Activated naive CD4-positive, alpha-beta T cell treated with anti-CD3 and anti-CD28 coated beads, Interleukin-2, amount 10 ng/mL, durations not matched to agents 7 days and 5 days (primary cell): ENCODE measurements at regions not wholly inside any gene's neighbourhood (a gene's known extent, or its start where the extent isn't known, plus 50 kb on each side); places are given as distances from the start of the nearest gene placed in this dataset.
"Not testable (repeated sequence)": the region's sequence is repeated elsewhere in the genome, so short reads cannot be mapped to it uniquely, and the experiment has no call there.

Experiments used
- CTCF ChIA-PET: fragments of 350-600 bp; sonication (Branson Sonifier 250); formaldehyde crosslinking; loops from one replicate; lab custom pipeline; 2021; ENCODE audit warnings: antibody characterized with exemption; lab: Charles Lee
- DNase-seq: peaks from one replicate; pipeline ENCODE4 v3.0.0-alpha.2; 2020
- H3K27ac Mint-ChIP-seq: one replicate; pipeline ENCODE4 v1.8.0; 2021; ENCODE audit warnings: mild to moderate bottlenecking, moderate library complexity, mixed read lengths
- H3K27me3 Mint-ChIP-seq: one replicate; pipeline ENCODE4 v1.8.0; 2021; ENCODE audit warnings: mild to moderate bottlenecking, mixed read lengths
- H3K36me3 Mint-ChIP-seq: one replicate; pipeline ENCODE4 v1.8.0; 2021; ENCODE audit warnings: mixed read lengths
- H3K4me1 Mint-ChIP-seq: one replicate; pipeline ENCODE4 v1.8.0; 2021; ENCODE audit warnings: mixed read lengths
- H3K4me3 Mint-ChIP-seq: one replicate; pipeline ENCODE4 v1.8.0; 2021; ENCODE audit warnings: mild to moderate bottlenecking, moderate library complexity, mixed read lengths
- H3K9me3 Mint-ChIP-seq: one replicate; pipeline ENCODE4 v1.8.0; 2021; ENCODE audit warnings: mixed read lengths

DNA sequence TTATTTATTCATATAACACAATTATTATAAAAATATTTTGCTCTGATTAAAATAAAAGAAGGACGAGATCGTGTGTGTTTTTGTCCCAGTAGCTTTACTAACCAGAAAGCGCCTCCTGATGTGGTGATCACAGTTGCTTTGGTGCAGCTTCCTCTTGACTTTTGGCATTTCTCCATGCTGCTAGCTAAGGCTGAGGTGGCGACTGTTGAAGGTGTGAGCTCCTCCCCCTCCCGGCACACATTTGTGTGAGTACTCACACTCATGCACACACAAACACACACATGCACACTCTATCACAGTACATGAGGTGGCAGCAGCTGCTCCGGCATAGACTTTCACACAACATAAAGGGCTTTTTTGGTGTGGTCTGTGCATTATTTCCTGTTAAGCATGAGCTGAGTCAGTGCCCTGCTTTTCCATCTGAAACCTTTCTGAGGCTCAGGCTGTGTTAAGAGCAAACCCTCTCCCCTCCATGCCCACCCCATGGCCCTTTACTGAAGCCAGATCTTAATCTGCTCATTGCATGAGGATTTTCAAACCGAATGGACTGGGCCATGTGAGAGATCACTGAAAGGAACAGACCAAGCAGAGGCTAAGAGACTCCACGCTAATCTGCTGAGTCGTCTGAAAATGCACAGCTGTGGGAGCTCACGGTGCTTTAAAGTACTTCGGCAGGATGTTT, 53.3 kb downstream of the FOXD4L1 start:
- peaks cover 11% of the 10 kb centered on the region for H3K4me1 Mint-ChIP-seq
- peak; percentile 72 for DNase-seq
- H3K27me3 Mint-ChIP-seq, H3K9me3 Mint-ChIP-seq, CTCF ChIA-PET, H3K36me3 Mint-ChIP-seq: not testable (repeated sequence)
- H3K27ac Mint-ChIP-seq, result peak overlapping the region; percentile 85
- H3K4me3 Mint-ChIP-seq, result peak overlapping the region; percentile 66

DNA sequence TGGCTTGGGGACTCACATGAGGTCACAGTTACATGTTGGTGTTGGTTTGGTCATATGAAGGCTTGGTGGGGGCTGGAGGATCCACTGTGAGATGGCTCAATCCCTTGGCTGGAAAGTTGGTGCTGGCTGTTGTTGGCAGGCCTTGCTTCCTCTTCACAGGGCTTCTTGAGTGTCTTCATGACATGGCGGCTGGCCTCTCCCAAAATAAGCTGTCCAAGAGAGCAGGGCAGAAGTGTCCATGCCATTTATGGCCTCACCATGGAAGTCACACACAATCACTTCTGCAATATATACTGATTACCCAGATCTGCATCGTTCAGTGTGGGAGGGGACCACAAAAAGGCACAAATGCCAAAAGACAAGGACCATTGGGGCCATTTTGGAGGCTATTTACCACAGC, 61.4 kb downstream of the FOXD4L1 start:
- H3K4me1 Mint-ChIP-seq, H3K9me3 Mint-ChIP-seq, CTCF ChIA-PET, DNase-seq, H3K4me3 Mint-ChIP-seq, H3K36me3 Mint-ChIP-seq, H3K27ac Mint-ChIP-seq: not testable (repeated sequence)
- peaks cover 20% of the 10 kb centered on the region for H3K27me3 Mint-ChIP-seq

DNA sequence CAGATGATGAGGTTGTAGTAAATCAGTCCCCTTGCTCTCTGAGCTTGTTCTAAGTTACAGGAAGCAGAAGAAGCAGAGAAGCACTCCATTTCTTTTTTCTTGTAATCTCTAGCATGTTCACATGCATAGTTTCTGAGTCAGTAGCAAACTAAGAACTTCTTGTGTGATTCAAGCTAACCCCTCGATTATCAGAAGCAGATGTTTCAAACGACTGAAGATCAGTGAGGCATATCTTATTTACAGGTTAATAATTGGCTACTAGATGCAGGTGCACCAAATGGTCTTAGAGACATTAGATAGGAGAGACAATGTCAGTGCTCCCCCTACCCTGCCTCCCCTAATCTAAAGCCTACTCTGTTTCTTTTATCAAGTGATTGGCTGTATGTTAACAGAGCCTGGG, 64.2 kb downstream of the FOXD4L1 start:
- H3K9me3 Mint-ChIP-seq, H3K4me3 Mint-ChIP-seq, DNase-seq, H3K36me3 Mint-ChIP-seq, H3K27ac Mint-ChIP-seq, CTCF ChIA-PET, H3K4me1 Mint-ChIP-seq: not testable (repeated sequence)
- peaks cover 16% of the 10 kb centered on the region for H3K27me3 Mint-ChIP-seq

DNA sequence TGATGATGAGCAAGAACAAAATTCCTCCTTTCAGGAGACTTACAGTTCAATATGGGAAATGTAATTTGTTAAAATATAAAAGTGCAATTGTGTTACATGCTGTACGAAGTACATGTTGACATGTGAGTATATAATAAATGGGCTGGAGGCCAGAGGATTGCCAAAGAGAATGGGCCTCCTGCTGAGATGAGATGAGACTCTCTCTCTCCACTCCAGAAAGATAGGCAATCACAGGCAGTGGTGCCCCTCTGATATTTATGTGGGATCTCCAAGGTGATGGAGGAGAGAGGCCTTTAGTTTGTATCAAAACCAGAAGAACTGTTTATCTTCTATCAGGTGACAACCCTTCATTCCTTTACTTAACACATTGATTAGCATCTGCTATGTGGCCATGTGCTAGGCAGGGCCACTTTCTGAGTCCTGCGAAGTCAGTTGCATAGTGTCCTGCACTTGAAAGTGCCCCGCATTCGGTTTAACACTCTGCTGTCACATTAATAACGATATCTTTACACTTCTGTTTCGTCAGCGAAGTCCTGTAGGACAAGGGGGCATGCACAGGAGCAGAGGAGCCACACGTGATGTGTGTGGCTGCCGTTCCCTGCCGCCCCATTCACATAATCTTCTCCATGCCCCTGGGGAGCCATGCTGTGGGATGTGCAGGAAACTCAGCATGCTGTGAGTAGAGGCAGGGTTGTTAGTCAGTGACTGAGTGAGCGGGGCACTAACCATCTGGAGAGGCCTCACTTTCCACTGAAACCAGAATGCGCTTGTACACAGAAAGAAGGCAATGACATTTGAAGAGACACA, 60.2 kb upstream of the RABL2A start:
- CTCF ChIA-PET, H3K27me3 Mint-ChIP-seq, H3K27ac Mint-ChIP-seq, H3K9me3 Mint-ChIP-seq, DNase-seq, H3K4me1 Mint-ChIP-seq, H3K4me3 Mint-ChIP-seq, H3K36me3 Mint-ChIP-seq: not testable (repeated sequence)

DNA sequence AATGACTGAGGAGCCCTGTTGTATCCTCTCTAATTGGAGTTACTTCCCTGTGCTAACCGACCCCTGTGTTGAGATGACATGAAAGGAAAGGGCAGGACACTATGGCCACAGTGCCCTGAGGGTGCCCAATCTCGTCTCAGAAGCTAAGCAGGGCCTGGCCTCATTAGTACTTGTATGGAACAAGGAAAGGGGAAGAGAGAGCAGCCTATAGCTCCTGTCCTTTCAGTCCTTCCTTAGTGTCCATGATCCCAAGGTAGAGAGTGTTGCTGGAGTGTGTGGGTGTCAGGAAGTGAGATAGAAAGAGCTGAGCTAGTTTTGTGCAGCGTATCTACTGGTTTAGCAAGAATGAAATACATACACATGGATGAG, 59.6 kb upstream of the RABL2A start:
- H3K36me3 Mint-ChIP-seq, CTCF ChIA-PET, H3K27ac Mint-ChIP-seq, H3K4me3 Mint-ChIP-seq, DNase-seq, H3K9me3 Mint-ChIP-seq, H3K27me3 Mint-ChIP-seq, H3K4me1 Mint-ChIP-seq: not testable (repeated sequence)

DNA sequence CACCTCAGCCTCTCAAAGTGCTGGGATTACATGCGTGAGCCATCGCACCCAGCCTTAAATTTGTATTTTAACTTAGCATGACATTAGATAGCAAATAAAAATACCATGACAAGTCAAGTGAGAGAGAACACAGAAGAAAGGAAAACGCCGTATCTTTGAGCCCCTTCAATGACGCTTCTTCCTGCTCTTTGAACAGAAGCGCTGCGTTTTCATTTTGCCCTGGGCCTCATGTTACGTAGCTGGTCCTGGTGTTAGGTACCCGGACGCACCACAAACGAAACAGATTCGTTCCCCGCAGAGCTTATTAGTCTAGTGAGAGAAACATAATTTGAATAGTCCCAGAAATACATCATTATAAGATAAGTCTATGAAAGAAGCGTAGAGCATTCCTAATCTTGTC, 58.8 kb upstream of the RABL2A start:
- CTCF ChIA-PET, H3K27ac Mint-ChIP-seq, H3K9me3 Mint-ChIP-seq, H3K4me3 Mint-ChIP-seq, H3K36me3 Mint-ChIP-seq, DNase-seq, H3K4me1 Mint-ChIP-seq: not testable (repeated sequence)
- H3K27me3 Mint-ChIP-seq, result peaks cover 13% of the 10 kb centered on the region

DNA sequence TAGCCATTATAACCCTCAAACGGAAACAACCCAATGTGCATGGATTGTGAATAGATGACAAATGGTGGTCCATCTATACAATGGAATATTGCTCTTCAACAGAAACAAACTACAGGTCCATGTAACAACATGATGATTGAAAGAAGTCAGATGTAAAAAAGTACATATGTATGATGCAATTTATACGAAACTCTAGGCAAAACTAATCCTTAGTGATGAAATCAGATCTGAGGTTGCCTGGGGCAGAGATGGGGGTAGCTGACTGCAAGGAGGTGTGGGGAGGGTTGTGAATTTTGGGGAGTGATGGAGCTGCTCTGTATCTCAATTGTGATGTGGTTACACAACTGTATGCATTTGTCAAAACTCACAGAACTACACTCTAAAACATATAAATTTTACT, 57.0 kb upstream of the RABL2A start:
- H3K9me3 Mint-ChIP-seq, H3K27ac Mint-ChIP-seq, DNase-seq: not testable (repeated sequence)

DNA sequence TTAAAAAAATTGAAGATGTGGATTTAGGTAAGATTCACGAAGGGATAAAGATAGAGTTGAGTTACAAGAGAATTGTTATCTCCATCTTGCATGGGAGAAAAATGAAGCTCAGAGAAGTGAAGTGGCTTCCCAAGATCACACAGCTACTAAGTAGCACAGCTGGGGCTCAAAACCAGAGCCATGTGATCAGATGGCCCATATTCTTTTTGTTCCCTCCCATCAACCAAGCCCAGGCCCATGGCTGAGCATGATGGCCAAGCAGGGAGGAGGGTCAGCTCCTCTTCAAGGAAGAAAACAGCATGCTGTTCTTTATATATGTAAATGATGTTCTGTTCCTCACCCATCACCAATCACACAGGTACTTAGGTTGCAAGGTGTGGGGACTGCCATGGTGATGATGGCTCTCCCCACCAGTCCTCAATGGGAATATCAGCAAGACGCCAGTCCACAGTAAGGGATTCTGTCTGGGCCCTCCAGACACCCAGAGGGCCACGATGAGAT, 56.5 kb upstream of the RABL2A start:
- H3K36me3 Mint-ChIP-seq, H3K9me3 Mint-ChIP-seq, H3K27ac Mint-ChIP-seq, H3K4me3 Mint-ChIP-seq, CTCF ChIA-PET, H3K4me1 Mint-ChIP-seq, DNase-seq: not testable (repeated sequence)
- H3K27me3 Mint-ChIP-seq, result peaks cover 13% of the 10 kb centered on the region

More for the DNA sequence above, 57.0 kb upstream of the RABL2A start:
- H3K36me3 Mint-ChIP-seq, H3K4me3 Mint-ChIP-seq, H3K4me1 Mint-ChIP-seq, CTCF ChIA-PET: not testable (repeated sequence)
- peaks cover 13% of the 10 kb centered on the region for H3K27me3 Mint-ChIP-seq

DNA sequence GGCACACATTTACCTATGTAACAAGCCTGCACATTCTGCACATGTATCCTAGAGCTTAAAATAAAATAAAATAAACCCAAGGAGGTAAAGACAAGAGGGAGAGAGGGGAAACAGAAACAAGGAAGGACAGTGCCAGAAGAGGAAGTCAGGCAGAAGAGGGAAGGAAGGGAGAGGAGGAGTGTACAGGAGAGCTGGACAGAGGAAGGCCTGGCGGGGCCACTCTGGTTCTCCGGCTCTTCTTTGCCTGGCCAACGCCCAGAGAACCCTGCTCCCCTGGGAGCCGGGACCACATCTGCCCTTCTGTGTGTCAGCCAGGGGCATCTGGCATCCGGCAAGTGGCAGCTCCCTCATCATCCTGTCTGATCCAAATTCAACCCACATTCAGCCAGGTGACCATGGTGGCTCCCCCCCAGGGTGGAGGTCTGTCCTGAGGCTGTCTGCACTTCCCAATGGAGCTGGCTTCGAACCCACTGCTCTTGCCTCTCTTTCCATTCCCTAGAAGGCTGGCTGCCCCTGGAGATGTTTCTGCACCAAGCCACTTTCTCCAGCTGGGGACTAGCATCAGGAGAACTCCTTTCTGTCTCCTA, 55.5 kb upstream of the RABL2A start:
- DNase-seq, H3K27ac Mint-ChIP-seq, CTCF ChIA-PET, H3K36me3 Mint-ChIP-seq, H3K4me3 Mint-ChIP-seq, H3K9me3 Mint-ChIP-seq, H3K4me1 Mint-ChIP-seq: not testable (repeated sequence)
- H3K27me3 Mint-ChIP-seq, result peaks cover 16% of the 10 kb centered on the region

DNA sequence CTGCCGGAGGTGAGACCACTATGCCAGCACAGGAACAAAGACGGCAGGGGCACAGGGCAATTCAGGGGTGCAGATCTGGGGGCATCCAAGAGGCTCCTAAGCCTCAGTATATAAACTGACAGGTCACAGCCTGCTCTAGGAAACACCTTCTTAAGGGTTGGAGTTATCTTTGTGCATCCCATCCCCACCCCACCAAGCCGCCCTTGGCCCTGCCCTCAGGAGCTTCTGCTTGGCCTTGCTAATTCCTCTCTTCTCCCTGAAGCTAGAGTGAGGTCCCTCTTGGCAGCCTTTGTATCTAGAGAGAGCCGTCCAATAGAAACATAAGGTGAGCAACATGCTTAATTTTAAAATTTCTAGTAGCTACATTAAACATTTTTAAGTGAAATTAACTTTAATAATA, 51.3 kb upstream of the RABL2A start:
- CTCF ChIA-PET, H3K36me3 Mint-ChIP-seq, H3K9me3 Mint-ChIP-seq, H3K27ac Mint-ChIP-seq, DNase-seq, H3K4me3 Mint-ChIP-seq, H3K4me1 Mint-ChIP-seq: not testable (repeated sequence)
- peaks cover 14% of the 10 kb centered on the region for H3K27me3 Mint-ChIP-seq

DNA sequence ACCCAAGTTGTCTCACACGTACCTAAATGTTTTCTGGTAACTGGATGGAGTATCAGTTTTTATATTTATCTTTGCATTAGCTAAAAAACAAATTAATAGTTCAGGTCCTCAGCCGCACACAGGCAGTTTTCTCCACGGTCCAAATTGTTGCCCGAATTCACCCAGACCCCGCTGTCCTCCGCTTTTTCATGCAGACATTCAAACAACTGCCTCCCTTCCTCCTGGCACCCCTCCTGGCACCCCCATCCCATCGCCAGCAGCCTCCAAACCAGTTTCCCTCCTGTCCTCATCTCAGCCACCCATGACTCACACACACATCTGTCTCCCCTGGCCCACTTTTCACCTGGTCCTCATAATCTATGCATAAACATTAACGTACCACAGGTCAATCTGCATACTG, 50.7 kb upstream of the RABL2A start:
- DNase-seq, H3K4me3 Mint-ChIP-seq, H3K4me1 Mint-ChIP-seq, H3K9me3 Mint-ChIP-seq, H3K27ac Mint-ChIP-seq, CTCF ChIA-PET, H3K36me3 Mint-ChIP-seq: not testable (repeated sequence)
- H3K27me3 Mint-ChIP-seq, result peaks cover 14% of the 10 kb centered on the region
